Stomach (tissue), 8 donors: ENCODE measurements at regions not wholly inside any gene's neighbourhood (a gene's known extent, or its start where the extent isn't known, plus 50 kb on each side); places are given as distances from the start of the nearest gene placed in this dataset.

ENCODE experiments used
- DNase-seq, 2 donors: peaks; one replicate each; pipeline versions ENCODE4 v3.0.0 to v3.0.0-alpha.2; 2013 to 2019
- H3K27ac ChIP-seq, 5 donors: fragments of 200-600 bp in 4 of 5; sonication (generic) in 4 of 5; one replicate each; pipeline ENCODE4 v1.5.1; 2013 to 2019; ENCODE audit warnings: mild to moderate bottlenecking in 1 of 5, moderate library complexity in 1 of 5
- H3K27me3 ChIP-seq, 3 donors: fragments of 200-600 bp; sonication (generic); one replicate each; pipeline ENCODE4 v1.5.1; 2017 to 2019; ENCODE audit warnings: mixed run types in 1 of 3
- H3K36me3 ChIP-seq, 4 donors: fragments of 200-600 bp; sonication (generic); 1 replicate in 3 of 4; 2 replicates in 1 of 4; pipeline ENCODE4 v1.5.1; 2016 to 2019
- H3K4me1 ChIP-seq, 4 donors: fragments of 200-600 bp; sonication (generic); one replicate each; pipeline ENCODE4 v1.5.1; 2016 to 2019
- H3K4me3 ChIP-seq, 4 donors: fragments of 200-600 bp; sonication (generic) in 3 of 4; one replicate each; pipeline ENCODE4 v1.5.1; 2016 to 2019; ENCODE audit warnings: mild to moderate bottlenecking in 1 of 4
- H3K9me3 ChIP-seq, 4 donors: fragments of 200-600 bp; sonication (generic); one replicate each; pipeline ENCODE4 v1.5.1; 2016 to 2019
- CTCF ChIP-seq, 7 experiments: fragments of 450-650 bp in 4 of 7; fragments of 200-600 bp in 3 of 7; sonication (generic) in 3 of 7; IDR thresholded peaks; one replicate each; pipeline ENCODE4 v1.5.1; 2016 to 2019; ENCODE audit warnings: antibody characterized with exemption in 7 of 7, control low read depth in 2 of 7, mild to moderate bottlenecking in 1 of 7
- EP300 ChIP-seq: sonication (generic); formaldehyde crosslinking; IDR thresholded peaks from one replicate; pipeline ENCODE4 v1.6.1; 2017; ENCODE audit warnings: antibody characterized with exemption
- POLR2A ChIP-seq, 4 donors: fragments of 450-650 bp; IDR thresholded peaks; one replicate each; pipeline ENCODE4 v1.6.1; 2016; ENCODE audit warnings: antibody characterized with exemption in 4 of 4, control low read depth in 2 of 4, mild to moderate bottlenecking in 1 of 4, moderate library complexity in 1 of 4
- POLR2AphosphoS5 ChIP-seq, 3 donors: sonication (generic); formaldehyde crosslinking; IDR thresholded peaks; one replicate each; pipeline ENCODE4 v1.6.1; 2016; ENCODE audit warnings: antibody characterized with exemption in 3 of 3
- WGBS, 5 donors: extraction: QIAGEN DNeasy Blood & Tissue Kit in 3 of 5; methylation state at CpG; one replicate each; pipeline versions ENCODE4 v1.1.5 to v1.1.7; 2013 to 2018; 5-methylcytosine and 5-hydroxymethylcytosine counted together
- intact Hi-C: fragments of 100-400 bp; cut with DNase I; formaldehyde crosslinking; loops from one replicate; pipeline ENCODE4 v1.15.1; 2023; ENCODE audit warnings: low total_unique reads
- donor health status: healthy with polysubstance abuse.
- donor health status: Bipolar disorder and iron deficiency.
- donor health status: healthy.

- H3K36me3 ChIP-seq, result no peaks in the 10 kb centered on the region
- no peaks in the 10 kb centered on the region for H3K4me1 ChIP-seq
- TF ChIP-seq EP300, result no peak
- no peak for TF ChIP-seq POLR2A (IDR thresholded peaks at IDR 0.05)
- TF ChIP-seq CTCF (IDR thresholded peaks at IDR 0.05), result no peak
- no peak for TF ChIP-seq POLR2AphosphoS5 (IDR thresholded peaks at IDR 0.05)
- no peak for DNase-seq
- H3K4me3 ChIP-seq, result no peak overlapping the region
- H3K9me3 ChIP-seq, result peaks cover 0 to 8% (median 2%) of the 10 kb centered on the region in 4 donors
- WGBS, 5 donors, result 80 to 90% (median 85%) methylated on average over 6 of the region's 6 CpGs
- no peak overlapping the region for H3K27ac ChIP-seq
- intact Hi-C loops, result no loop called here
- H3K27me3 ChIP-seq, result peaks cover 0 to 7% (median 0%) of the 10 kb centered on the region in 3 donors
Measured at GRCh38 chr10:128884496-128885072, 582.5 kb upstream of the MGMT start.

DNA sequence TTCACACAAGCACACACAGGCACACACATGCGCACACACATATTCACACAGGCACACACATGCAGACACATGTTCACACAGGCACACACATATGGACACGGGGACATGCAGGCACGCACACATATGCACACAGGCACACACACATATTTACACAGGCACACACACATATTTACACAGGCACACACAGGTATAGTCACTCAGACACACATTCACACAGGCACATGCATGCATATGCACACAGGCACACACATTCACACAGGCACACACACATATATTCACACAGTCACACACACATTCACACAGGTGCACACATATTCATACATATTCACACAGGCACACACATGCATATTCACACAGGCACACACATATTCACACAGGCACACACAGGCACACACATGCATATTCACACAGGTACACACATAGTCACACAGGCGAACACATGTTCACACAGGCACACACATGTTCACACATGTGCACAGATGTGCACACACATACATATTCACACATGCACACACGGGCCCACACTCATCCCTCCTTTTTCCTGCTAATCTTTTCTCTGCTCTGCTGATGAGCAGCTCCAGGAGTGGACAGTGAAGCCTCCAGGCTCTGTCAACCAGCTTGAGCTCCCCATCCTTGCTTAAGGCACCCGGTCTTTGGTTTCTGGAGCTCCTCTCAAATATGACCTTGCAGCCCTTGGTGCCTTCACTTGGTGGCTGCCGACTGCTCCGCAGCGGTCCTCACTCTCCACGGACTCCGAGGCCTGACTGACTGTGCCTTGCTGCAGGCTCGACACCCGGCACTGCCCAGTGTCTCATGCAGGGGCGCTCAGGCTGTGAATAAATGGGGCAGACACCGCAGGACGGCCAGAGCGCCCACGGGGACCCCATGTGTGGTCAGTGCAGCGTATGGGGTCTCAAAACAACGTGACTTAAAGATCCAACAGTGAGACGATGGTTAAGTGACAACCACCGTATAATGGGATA, 581.2 kb upstream of the MGMT start:
- Histone ChIP-seq H3K36me3 (no peaks in the 10 kb centered on the region), H3K9me3 (peaks cover 0 to 8% (median 2%) of the 10 kb centered on the region in 4 donors), H3K4me3 (no peak overlapping the region), H3K27ac (no peak overlapping the region), H3K27me3 (peaks cover 0 to 3% (median 0%) of the 10 kb centered on the region in 3 donors), H3K4me1 (no peaks in the 10 kb centered on the region)
- WGBS, 5 donors, result 90 to 93% (median 91%) methylated on average over 19 to 22 of the region's 22 CpGs
- DNase-seq, result no peak
- intact Hi-C loops, result no loop called here
- TF ChIP-seq CTCF (IDR thresholded peaks at IDR 0.05) (no peak), EP300 (no peak), POLR2AphosphoS5 (IDR thresholded peaks at IDR 0.05) (no peak), POLR2A (IDR thresholded peaks at IDR 0.05) (no peak)

GRCh38 chr10:128887856-128888255, 579.2 kb upstream of the MGMT start:
- H3K27ac ChIP-seq, result no peak overlapping the region

More at GRCh38 chr10:128887856-128888255, 579.2 kb upstream of the MGMT start:
- H3K27me3 ChIP-seq, result peaks cover 0 to 3% (median 0%) of the 10 kb centered on the region in 3 donors
- intact Hi-C loops, result no loop called here
- peaks cover 0 to 8% (median 2%) of the 10 kb centered on the region in 4 donors for H3K9me3 ChIP-seq
- no peaks in the 10 kb centered on the region for H3K4me1 ChIP-seq
- no peak for DNase-seq
- WGBS, 5 donors, result 69 to 83% (median 81%) methylated on average over 3 of the region's 3 CpGs
- H3K4me3 ChIP-seq, result no peak overlapping the region
- TF ChIP-seq POLR2AphosphoS5 (IDR thresholded peaks at IDR 0.05) (no peak), CTCF (IDR thresholded peaks at IDR 0.05) (no peak), POLR2A (IDR thresholded peaks at IDR 0.05) (no peak), EP300 (no peak)
- H3K36me3 ChIP-seq, result no peaks in the 10 kb centered on the region
